HAP-1 (cell line): ENCODE measurements at regions not wholly inside any gene's neighbourhood (a gene's known extent, or its start where the extent isn't known, plus 50 kb on each side); places are given as distances from the start of the nearest gene placed in this dataset.

Source experiments
- DNase-seq, 2 experiments: peaks; one replicate each; pipeline ENCODE4 v3.0.0-alpha.2; 2016 to 2020; ENCODE audit warnings: low spot score in 2 of 2
- H3K27me3 ChIP-seq: fragments of 250-450 bp; sonication (Bioruptor Pico); 2 replicates; pipeline ENCODE4 v1.5.1; 2020; ENCODE audit warnings: low read depth, mild to moderate bottlenecking, moderate library complexity
- H3K36me3 ChIP-seq: fragments of 250-450 bp; sonication (Bioruptor Pico); replicated peaks from 2 replicates; pipeline ENCODE4 v1.5.1; 2020; ENCODE audit warnings: mild to moderate bottlenecking
- H3K4me1 ChIP-seq: fragments of 250-450 bp; sonication (Bioruptor Pico); 2 replicates; pipeline ENCODE4 v1.5.1; 2020; ENCODE audit warnings: mild to moderate bottlenecking
- H3K4me3 ChIP-seq: fragments of 250-450 bp; sonication (Bioruptor Pico); 2 replicates; pipeline ENCODE4 v1.5.1; 2020; ENCODE audit warnings: mild to moderate bottlenecking, moderate library complexity
- H3K9me3 ChIP-seq: fragments of 250-450 bp; sonication (Bioruptor Pico); 2 replicates; pipeline ENCODE4 v1.5.1; 2020; ENCODE audit warnings: mild to moderate bottlenecking, moderate library complexity
- in situ Hi-C: fragments of 300-500 bp; cut with MboI; formaldehyde crosslinking; loops from 3 replicates; pipeline ENCODE4 v1.14.3; 2020; ENCODE audit warnings: low sequenced_read_pairs, inconsistent platforms, mixed read lengths

DNA sequence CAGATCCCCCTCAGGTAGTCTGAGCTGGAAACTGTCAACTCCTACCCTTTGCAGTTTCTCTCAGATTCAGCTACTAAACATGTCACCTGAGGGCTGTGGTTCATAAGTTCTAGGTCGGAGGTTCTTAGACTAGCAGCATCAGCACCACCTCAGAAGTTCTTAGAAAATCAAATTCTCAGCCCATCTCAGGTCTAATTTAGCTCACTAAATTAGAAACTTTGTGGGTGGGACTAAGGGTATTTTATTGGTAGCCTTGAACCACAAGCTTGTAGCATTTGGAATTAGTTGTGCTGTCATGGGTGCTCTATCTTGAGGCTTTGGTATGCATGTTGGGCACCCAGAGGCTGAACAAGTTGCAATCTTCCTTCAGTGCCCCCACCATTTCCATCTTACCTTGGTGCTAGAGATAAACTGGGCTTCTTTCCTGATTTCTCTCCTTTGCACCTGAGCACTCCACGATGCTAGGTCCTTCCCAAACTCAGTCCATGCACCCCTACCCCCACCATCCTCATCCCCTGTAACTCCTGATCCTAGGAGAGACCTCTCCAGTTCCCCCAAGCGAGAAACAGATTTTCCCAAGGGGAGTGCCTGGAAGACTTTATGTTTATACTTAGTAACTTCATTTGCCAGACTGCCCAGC lies 54.2 kb downstream of the S1PR1 start:
- DNase-seq: no peak
- Histone ChIP-seq H3K36me3 (no peaks in the 10 kb centered on the region), H3K4me1 (peaks cover 2% of the 10 kb centered on the region; the same call in 1 of the 2 replicates), H3K27me3 (no peaks in the 10 kb centered on the region), H3K4me3 (no peak overlapping the region), H3K9me3 (no peaks in the 10 kb centered on the region)
- in situ Hi-C loops: no loop called here

DNA sequence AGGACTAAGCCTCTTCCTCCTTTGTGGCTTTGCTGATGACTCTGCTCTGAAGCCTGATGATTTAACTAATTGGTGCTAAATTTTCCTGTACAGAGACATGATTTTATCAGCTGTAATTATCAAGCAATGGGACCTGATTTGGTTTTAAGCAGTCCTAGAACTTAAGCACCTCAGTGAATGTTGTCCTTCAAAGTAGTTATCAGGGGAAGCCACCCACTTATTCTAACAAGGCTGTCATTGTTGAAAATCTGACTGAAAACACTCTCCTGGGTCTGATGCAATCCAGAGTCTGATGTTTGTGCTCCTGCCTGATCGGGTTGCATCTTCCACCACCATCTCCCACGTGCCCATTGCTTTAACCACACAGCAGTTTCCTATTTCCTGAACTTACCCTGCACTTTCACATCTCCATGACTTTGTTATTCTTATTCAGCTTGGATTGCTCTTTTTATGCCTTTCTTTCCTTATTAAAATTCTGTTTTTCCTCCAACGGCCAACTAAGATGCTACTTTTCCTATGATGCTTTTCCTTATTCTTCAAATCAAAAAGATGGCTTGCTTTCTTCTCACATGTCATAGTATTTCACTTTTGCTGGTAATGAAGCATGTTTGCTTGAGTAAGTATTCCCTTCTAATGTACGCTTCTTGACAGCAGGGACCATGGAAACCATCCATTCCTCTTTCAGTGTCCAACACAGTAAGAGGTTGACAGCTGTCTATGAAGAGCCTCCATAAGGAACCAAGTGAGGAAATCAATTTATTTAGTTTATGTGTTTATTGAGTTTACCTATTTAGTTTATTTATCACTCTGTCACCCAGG lies 55.0 kb downstream of the S1PR1 start:
- H3K27me3 ChIP-seq: no peaks in the 10 kb centered on the region
- no peaks in the 10 kb centered on the region for H3K36me3 ChIP-seq
- no peak for DNase-seq
- no peaks in the 10 kb centered on the region for H3K9me3 ChIP-seq
- H3K4me1 ChIP-seq: peaks cover 2% of the 10 kb centered on the region; the same call in 1 of the 2 replicates
- in situ Hi-C loops: no loop called here
- no peak overlapping the region for H3K4me3 ChIP-seq

DNA sequence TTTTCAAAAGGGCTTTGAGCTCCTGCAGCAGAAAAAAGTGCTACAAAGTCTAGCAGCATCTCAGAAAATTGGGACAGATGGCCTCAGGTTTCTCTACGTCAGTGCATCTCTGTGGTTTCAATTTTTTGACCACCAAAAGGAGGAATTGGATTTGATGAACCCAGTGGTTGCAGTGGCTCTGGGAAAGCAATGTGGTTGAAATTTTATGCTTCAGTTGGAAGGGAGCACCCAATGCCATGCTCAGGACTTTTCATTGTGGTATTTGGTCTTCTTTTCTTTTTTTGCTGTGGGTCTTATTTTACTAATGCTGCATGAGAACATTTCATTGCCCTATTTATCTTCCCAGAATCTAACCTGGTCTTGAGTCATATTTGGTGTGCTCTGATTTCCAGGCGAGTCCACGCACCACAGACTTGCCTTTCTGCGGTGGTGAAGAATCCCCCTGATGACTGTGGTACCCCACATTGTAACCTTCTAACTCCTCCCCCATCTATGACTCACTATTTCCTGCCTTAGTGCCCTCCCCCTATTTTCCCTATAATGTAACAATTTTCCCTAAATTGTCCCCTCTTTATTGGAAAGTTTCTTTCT lies 56.7 kb downstream of the S1PR1 start:
- Histone ChIP-seq H3K4me1 (peaks cover 2% of the 10 kb centered on the region; the same call in 1 of the 2 replicates), H3K4me3 (no peak overlapping the region), H3K36me3 (no peaks in the 10 kb centered on the region), H3K27me3 (no peaks in the 10 kb centered on the region), H3K9me3 (no peaks in the 10 kb centered on the region)
- in situ Hi-C loops: no loop called here
- no peak for DNase-seq

DNA sequence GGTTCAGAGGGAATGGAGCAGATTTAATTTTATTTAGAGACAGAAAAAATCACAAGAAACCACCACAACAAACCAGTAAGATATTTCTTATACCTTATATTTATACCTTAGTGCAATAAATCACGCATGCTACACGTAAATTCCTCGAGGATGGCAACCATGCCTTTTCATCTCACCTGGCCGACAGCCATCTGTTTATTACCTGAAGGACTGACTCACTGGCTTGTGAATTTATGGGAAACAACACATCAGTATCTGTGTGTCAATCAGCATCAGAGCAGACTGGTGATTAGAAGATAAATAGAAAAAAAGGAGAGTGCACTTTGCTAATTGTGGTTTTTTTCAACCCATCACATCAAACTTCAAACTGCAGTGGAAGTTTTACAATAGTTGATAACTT lies 58.4 kb downstream of the S1PR1 start:
- H3K4me3 ChIP-seq: no peak overlapping the region
- in situ Hi-C loops: no loop called here
- no peak for DNase-seq
- H3K36me3 ChIP-seq: no peaks in the 10 kb centered on the region
- no peaks in the 10 kb centered on the region for H3K9me3 ChIP-seq
- no peaks in the 10 kb centered on the region for H3K4me1 ChIP-seq
- no peaks in the 10 kb centered on the region for H3K27me3 ChIP-seq

DNA sequence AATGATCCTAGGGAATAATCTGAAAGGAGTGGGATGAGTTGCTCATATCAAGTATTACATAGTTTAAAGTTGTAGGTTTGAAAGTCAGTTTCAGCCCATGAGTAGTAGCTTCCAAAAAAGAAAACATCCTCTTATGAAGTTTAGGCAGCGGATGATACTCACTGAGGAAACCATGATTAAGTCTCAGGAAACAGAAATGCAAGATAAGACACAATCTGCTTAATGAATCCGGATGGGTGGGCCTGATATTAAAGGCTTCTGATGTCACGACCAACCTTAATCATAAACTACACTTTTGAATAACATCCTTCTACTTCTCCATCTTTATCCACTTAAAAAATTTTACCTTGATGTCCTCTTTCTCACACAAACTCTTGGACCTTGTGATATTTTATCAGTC lies 61.8 kb downstream of the S1PR1 start:
- H3K36me3 ChIP-seq: no peaks in the 10 kb centered on the region
- H3K4me1 ChIP-seq: no peaks in the 10 kb centered on the region
- no peak for DNase-seq
- no peaks in the 10 kb centered on the region for H3K27me3 ChIP-seq
- H3K4me3 ChIP-seq: no peak overlapping the region
- no peaks in the 10 kb centered on the region for H3K9me3 ChIP-seq
- in situ Hi-C loops: no loop called here

DNA sequence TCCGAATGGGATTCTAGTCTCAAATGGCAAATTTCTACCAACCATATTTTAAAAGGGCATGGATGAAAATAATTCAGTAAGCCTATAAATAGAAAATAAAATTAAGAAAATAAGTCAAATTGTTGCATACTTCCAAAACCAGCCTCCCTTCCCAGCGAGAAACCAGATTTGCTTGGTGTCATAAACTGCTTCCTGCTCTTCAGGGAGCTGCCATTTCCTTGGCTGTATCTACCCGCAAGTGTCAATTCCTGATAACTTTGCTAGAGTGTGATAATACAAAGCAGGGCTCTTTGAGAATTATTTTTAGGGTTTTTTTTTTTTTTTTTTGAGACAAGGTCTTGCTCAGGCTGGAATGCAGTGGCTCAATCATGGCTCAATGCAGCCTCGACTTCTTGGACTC lies 62.3 kb downstream of the S1PR1 start:
- H3K4me1 ChIP-seq: no peaks in the 10 kb centered on the region
- in situ Hi-C loops: no loop called here
- DNase-seq: no peak

DNA sequence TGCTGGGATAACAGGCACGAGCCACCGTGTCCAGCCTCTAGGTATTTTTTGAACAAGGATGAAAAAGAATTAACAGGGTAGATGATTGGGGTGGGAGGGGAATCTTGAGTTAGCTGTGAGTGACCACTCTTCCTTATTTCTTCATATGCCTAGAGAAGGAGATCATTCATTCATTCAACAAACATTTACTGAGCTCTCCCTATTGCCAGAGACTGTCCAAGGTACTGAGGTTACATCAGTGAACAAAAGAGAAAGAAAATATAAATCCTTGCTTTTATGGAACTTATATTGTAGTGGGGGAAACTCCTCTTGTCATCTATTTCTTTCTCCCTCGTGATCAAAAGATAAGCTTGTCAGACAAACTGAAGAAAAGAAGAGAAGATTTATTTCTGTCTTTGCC lies 62.9 kb downstream of the S1PR1 start:
- in situ Hi-C loops: no loop called here
- Histone ChIP-seq H3K4me1 (no peaks in the 10 kb centered on the region), H3K27me3 (no peaks in the 10 kb centered on the region), H3K36me3 (no peaks in the 10 kb centered on the region), H3K9me3 (no peaks in the 10 kb centered on the region), H3K4me3 (no peak overlapping the region)
- DNase-seq: no peak

More for the DNA sequence above, 62.3 kb downstream of the S1PR1 start:
- H3K27me3 ChIP-seq: no peaks in the 10 kb centered on the region
- H3K4me3 ChIP-seq: no peak overlapping the region
- no peaks in the 10 kb centered on the region for H3K9me3 ChIP-seq
- no peaks in the 10 kb centered on the region for H3K36me3 ChIP-seq

DNA sequence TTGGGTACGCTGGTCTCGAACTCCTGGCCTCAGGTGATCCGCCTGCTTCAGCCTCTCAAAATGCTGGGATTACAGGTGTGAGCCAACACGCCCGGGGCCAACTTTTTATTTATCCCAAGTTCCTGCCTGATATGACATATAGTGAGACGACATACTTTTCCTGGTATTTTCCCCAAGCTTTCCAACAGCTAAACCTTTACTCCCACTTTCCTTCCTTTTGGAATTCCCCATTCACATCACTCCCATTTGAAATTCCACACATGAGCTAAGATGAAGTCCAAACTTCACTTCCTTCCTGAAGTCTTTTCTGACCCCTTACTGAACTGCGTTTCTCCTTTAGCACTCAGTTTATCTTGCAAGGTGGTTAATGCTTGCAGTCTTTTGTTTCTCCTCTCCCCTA lies 64.1 kb downstream of the S1PR1 start:
- no peaks in the 10 kb centered on the region for H3K27me3 ChIP-seq
- H3K4me1 ChIP-seq: no peaks in the 10 kb centered on the region
- H3K4me3 ChIP-seq: no peak overlapping the region
- H3K36me3 ChIP-seq: no peaks in the 10 kb centered on the region
- DNase-seq: no peak
- H3K9me3 ChIP-seq: no peaks in the 10 kb centered on the region
- in situ Hi-C loops: no loop called here

DNA sequence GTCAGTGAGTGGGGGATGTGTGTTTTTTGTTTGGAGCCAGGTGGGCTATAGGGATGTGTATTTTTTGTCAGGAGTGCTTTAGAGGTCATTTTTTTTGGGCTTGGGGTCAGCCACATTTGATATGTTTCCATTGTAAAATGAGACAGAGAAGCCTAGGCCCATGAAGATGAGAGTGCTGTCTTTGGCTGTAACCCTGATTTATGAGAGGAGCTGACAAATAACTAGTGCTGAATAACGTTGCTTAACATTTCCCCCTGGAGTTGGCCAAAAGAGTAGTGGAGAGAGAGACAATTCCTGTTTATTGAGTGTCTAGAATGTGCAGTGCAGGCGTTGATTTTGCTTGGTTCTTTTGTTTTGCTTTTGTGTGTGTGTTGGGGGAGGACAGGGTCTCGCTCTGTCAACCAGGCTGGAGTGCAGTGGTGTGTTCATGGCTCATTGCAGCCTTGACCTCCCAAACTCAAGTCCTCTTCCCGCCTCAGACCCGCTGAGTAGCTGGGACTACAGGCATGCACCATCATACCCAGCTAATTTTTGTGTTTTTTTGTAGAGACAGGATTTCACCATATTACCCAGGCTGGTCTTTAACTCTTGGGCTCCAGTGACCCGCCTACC lies 64.7 kb downstream of the S1PR1 start:
- in situ Hi-C loops: no loop called here
- no peak overlapping the region for H3K4me3 ChIP-seq
- no peak for DNase-seq
- no peaks in the 10 kb centered on the region for H3K9me3 ChIP-seq
- H3K4me1 ChIP-seq: no peaks in the 10 kb centered on the region
- H3K27me3 ChIP-seq: no peaks in the 10 kb centered on the region
- no peaks in the 10 kb centered on the region for H3K36me3 ChIP-seq

DNA sequence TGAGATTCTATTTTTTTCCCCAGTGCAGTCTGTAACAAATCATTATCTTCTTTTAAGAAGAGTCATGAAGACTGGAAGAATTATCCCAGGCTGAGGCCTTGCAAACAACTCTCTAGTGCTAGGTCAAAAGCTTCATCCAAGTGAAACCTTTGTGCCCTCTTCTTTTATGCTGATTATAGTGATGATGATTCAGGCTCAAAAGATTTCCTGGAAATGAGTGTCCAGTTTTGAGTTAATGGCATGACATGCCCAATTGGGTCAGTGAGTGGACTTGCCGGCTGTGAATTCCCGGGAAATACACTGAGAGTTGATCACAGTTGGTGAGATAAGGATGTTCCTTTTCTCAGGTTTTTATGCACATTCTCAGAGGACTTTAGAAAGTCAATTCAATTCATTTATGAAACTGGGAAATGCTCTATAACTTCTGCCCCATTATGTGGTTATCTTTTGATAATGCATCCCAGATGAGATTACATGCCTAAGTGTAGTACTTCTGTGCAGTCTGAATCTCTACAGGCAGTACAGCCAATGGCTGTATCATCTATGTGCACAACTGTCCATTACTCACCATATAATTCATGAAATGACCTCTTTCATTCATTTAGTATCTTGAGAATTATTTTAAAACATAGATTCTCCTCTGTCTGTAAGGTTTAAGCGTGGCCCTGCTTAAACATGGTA lies 66.2 kb downstream of the S1PR1 start:
- Histone ChIP-seq H3K4me3 (no peak overlapping the region), H3K4me1 (no peaks in the 10 kb centered on the region), H3K36me3 (no peaks in the 10 kb centered on the region), H3K9me3 (no peaks in the 10 kb centered on the region), H3K27me3 (no peaks in the 10 kb centered on the region)
- in situ Hi-C loops: no loop called here
- DNase-seq: no peak

DNA sequence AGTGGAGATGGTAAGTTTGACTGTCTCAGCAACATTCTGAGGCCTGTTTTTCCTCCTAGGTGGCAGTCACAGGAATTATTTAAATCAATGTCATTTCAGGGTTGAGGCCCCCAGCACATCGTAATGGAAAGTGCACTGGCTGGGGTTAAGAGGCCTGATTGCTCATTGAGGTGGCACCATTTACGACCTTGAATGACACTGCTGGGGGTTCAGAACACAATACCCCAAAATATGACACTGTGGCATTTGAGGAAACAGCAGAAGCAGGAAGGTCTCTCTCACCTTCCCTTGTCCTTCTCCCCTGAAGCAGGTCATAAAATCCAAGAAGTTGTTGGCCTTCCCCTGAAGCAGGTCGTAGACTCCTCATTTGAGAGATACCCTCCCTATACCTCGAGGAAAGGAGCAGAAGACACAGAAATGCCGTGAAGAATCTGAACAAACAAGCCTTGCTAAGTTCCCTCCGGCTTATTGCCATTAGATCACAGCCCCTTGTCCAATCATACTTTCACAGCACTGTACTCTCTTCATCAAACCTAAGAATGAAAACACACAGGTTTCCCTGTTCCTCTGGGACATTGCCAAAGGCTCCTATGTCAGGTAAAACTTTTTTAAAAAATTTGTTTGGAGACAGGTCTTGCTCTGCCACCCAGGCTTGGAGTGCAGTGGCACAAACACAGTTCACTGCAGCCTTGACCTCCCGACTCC lies 71.3 kb downstream of the S1PR1 start:
- peaks cover 4% of the 10 kb centered on the region for H3K4me1 ChIP-seq
- DNase-seq: no peak
- H3K27me3 ChIP-seq: 0 out of 2 replicates have a peak, but pooled peaks cover under 1% of the 10 kb centered on the region
- no peak overlapping the region for H3K4me3 ChIP-seq
- no peaks in the 10 kb centered on the region for H3K36me3 ChIP-seq
- in situ Hi-C loops: no loop called here
- H3K9me3 ChIP-seq: no peaks in the 10 kb centered on the region

DNA sequence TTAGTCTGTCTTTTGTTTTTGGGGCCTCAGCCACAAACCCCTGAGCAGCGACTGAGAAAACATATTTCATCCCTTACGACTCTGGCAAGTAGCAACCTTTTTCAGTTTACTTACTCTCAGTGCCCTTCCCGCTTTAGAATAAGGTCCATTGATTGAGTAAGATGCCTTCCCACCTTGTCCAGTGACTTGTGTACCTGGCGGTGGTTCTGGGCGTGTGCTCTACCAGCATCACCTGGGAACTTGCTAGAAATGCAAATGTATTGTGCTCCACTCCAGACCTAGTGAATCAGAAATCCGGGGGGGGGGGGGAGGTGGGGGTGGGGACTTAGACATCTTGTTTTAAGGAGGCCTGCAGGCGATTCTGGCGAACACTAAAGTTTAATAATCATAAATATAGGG lies 72.1 kb downstream of the S1PR1 start:
- in situ Hi-C loops: no loop called here
- H3K36me3 ChIP-seq: no peaks in the 10 kb centered on the region
- H3K4me3 ChIP-seq: no peak overlapping the region
- no peaks in the 10 kb centered on the region for H3K9me3 ChIP-seq
- peaks cover 4% of the 10 kb centered on the region for H3K4me1 ChIP-seq
- no peak for DNase-seq
- peaks cover 5% of the 10 kb centered on the region; the same call in 1 of the 2 replicates for H3K27me3 ChIP-seq
